ENCODE measurements at regions not wholly inside any gene's neighbourhood (a gene's known extent, or its start where the extent isn't known, plus 50 kb on each side); places are given as distances from the start of the nearest gene placed in this dataset.

DNA sequence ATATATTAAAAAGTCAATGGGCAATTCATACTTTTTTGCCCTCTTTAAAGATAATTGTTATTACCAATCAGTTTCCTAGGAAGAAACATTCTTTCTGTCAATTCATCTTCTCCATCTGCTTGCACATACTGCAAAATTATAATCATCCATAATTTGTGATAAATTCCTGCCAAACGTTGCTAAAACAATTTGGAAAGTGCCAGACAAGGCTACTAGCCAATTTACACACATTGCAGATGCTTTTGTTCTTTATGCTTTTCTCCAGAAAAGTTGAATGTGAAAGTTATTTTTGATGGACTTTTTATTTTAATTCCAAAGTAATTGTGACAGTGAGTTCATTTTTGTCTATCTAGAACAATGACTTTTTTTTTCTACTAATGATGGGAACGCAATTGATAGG is 992.8 kb upstream of the ADGRL2 start:
- no peak overlapping the region for H3K27ac ChIP-seq
- intact Hi-C loops (cut with DNase I) = no loop called here
- DNase-seq (no peak), ATAC-seq (no peak)
- TF ChIP-seq, protein P1, sequence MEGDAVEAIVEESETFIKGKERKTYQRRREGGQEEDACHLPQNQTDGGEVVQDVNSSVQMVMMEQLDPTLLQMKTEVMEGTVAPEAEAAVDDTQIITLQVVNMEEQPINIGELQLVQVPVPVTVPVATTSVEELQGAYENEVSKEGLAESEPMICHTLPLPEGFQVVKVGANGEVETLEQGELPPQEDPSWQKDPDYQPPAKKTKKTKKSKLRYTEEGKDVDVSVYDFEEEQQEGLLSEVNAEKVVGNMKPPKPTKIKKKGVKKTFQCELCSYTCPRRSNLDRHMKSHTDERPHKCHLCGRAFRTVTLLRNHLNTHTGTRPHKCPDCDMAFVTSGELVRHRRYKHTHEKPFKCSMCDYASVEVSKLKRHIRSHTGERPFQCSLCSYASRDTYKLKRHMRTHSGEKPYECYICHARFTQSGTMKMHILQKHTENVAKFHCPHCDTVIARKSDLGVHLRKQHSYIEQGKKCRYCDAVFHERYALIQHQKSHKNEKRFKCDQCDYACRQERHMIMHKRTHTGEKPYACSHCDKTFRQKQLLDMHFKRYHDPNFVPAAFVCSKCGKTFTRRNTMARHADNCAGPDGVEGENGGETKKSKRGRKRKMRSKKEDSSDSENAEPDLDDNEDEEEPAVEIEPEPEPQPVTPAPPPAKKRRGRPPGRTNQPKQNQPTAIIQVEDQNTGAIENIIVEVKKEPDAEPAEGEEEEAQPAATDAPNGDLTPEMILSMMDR (IDR thresholded peaks at IDR 0.05) = no peak
- H3K27me3 ChIP-seq = no peaks in the 10 kb centered on the region
- no peaks in the 10 kb centered on the region for H3K36me3 ChIP-seq
- H3K9me3 ChIP-seq = no peaks in the 10 kb centered on the region
- no peak overlapping the region for H3K4me3 ChIP-seq
- no peaks in the 10 kb centered on the region for H3K4me1 ChIP-seq

DNA sequence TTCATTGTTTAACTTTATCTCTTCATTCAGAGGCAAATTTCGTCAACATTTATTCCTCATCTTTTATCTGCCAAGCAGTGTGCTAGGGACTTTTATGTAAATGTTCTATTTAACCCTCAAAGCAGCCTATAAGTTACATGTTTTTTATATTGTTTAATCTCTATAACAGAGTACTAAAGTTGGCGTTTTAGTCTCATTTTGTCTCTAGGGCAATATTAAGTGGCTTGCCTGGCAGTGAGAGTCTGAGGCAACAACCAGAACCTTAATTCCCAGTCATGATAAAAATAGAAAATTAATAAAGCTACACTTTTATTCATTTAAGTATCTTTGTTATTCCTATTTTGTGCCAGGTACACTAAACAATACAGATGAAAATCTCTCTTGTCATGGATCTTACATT is 994.3 kb upstream of the ADGRL2 start:
- DNase-seq = no peak
- H3K4me3 ChIP-seq = no peak overlapping the region
- no peaks in the 10 kb centered on the region for H3K36me3 ChIP-seq
- no peaks in the 10 kb centered on the region for H3K9me3 ChIP-seq
- no peaks in the 10 kb centered on the region for H3K27me3 ChIP-seq
- H3K27ac ChIP-seq = no peak overlapping the region
- no peaks in the 10 kb centered on the region for H3K4me1 ChIP-seq
- TF ChIP-seq, protein P1 (IDR thresholded peaks at IDR 0.05) = no peak
- intact Hi-C loops (cut with DNase I) = no loop called here
- ATAC-seq = no peak

DNA sequence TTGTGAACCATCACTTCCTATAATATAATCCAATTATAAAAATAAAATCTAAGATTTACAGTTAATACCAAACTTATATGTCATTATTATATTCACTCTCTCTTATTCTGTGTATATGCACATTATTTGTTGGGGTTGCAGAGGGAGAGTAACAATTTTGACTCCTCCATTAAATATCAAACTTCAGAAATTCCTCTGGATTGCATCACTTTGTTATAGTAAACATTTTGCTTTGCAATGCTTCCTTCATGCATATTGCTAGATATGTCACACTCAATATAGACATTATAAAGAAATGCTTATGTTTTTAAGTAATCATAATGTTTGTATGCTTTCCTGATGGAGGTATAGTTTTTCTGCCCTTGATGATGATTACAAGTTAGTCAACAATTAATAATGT is 999.0 kb upstream of the ADGRL2 start:
- ATAC-seq = no peak
- no peak for DNase-seq
- TF ChIP-seq, protein P1 (IDR thresholded peaks at IDR 0.05) = no peak
- intact Hi-C loops (cut with DNase I) = no loop called here
- H3K9me3 ChIP-seq = no peaks in the 10 kb centered on the region
- H3K36me3 ChIP-seq = no peaks in the 10 kb centered on the region
- no peaks in the 10 kb centered on the region for H3K27me3 ChIP-seq
- no peaks in the 10 kb centered on the region for H3K4me1 ChIP-seq
- H3K4me3 ChIP-seq = no peak overlapping the region
- H3K27ac ChIP-seq = no peak overlapping the region

DNA sequence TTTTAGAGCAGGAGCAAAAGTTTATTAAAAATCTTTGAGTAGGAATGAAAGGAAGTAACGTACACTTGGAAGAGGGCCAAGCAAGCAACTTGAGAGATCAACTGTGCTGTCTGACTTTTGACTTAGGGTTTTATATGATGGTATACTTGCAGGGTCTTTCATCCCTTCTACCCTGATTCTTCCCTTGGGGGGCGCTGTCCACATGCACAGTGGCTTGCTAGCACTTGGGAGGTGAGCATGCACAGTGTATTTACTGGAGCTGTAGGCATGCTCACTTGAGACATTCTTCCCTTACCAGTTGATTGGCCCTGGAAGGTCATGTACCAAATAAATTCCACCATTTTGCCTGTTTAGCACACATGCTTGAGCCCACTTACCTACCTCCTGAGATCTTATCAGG is 1001.3 kb upstream of the ADGRL2 start:
- DNase-seq = no peak
- H3K4me1 ChIP-seq = no peaks in the 10 kb centered on the region
- H3K27ac ChIP-seq = no peak overlapping the region
- TF ChIP-seq, protein P1 (IDR thresholded peaks at IDR 0.05) = no peak
- no peaks in the 10 kb centered on the region for H3K27me3 ChIP-seq
- H3K4me3 ChIP-seq = no peak overlapping the region
- intact Hi-C loops (cut with DNase I) = no loop called here
- no peak for ATAC-seq
- no peaks in the 10 kb centered on the region for H3K9me3 ChIP-seq
- H3K36me3 ChIP-seq = no peaks in the 10 kb centered on the region

DNA sequence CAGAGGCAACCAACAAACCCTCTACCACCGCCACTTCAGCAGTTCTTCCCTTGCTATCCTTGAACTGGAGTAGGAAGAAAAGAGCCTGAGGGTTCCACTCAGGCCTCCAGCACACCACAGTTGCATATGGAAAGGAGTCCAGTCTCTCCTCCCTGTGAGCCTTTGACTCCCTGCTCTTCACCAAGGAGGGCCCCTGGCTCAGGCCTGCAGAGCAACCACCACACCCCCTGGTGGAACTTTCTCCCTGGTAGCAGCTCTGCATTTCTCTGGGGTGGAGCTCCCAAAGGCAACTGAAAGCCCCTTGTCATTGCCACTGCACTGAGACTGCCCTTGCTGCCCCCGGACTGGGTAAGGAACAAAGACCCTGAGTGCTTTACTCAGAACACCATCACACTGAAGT is 1021.5 kb upstream of the ADGRL2 start:
- intact Hi-C loops (cut with DNase I) = no loop called here
- no peak for DNase-seq
- H3K36me3 ChIP-seq = no peaks in the 10 kb centered on the region
- H3K27ac ChIP-seq = no peak overlapping the region
- no peak for ATAC-seq
- H3K4me3 ChIP-seq = no peak overlapping the region
- TF ChIP-seq, protein P1 (IDR thresholded peaks at IDR 0.05) = no peak
- no peaks in the 10 kb centered on the region for H3K4me1 ChIP-seq
- H3K9me3 ChIP-seq = no peaks in the 10 kb centered on the region
- H3K27me3 ChIP-seq = no peaks in the 10 kb centered on the region

DNA sequence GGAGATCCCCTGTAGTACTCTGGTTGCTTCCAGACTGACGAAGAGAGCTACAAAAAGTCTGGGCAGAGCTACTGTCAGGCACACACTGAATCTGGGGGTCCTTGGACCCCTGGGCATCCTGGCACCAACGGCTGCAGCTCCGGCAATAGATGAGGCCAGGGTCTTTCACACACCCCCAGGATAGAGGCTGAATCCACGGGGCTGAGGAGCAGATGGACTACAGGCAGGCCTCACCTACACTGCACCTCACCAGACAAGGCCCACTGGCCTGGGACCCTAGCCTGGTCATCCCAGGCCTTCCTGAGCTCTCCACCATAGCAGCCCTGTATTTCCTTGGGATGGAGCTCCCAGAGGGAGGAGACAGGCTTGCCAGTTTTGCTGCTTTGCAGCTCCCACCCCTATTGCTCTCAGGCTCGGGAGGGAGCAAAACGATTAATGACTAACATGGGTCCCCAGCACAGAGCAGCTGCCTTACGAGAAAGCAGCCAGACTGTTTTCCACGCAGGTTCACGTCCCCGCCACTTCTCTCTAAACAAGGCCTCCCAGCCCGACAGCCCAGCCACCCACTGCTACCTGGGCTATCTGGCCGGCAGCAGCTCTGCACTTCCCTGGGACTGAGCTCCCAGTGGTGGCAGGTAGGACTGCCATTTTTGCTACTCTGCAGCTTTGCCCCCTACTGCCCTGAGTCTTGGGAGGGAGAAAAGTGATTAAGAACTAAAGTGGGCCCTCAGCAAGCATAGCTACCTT is 1022.5 kb upstream of the ADGRL2 start:
- intact Hi-C loops (cut with DNase I) = no loop called here
- Histone ChIP-seq H3K9me3 (no peaks in the 10 kb centered on the region), H3K36me3 (no peaks in the 10 kb centered on the region), H3K4me1 (no peaks in the 10 kb centered on the region), H3K4me3 (no peak overlapping the region), H3K27me3 (no peaks in the 10 kb centered on the region), H3K27ac (no peak overlapping the region)
- DNase-seq (no peak), ATAC-seq (peak; percentile 25)
- TF ChIP-seq, protein P1 (IDR thresholded peaks at IDR 0.05) = no peak
